ENCODE measurements at regions not wholly inside any gene's neighbourhood (a gene's known extent, or its start where the extent isn't known, plus 50 kb on each side); places are given as distances from the start of the nearest gene placed in this dataset.
A peak's percentile ranks its signal among the peaks of the same experiment; 100 is the strongest.

DNA sequence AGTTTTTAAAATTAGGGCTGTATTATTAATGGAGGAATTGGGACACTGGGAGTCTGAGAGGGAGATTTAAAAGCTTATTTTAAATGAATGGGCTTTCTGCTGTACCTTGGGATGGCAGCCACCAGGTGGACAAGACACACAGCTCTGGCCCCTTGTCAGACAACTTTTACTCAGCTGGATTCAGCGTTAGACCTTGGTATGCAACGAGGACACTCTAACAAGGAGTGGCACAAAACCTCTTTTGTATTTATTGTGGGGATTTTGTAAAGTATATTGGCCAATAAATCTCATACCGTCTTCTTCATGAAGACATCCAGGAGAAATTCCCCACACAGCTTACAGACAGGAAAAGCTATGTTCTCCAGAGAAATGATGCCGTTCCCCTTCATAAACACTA is 105.7 kb downstream of the LCA5 start:
- TF ChIP-seq, protein P1, sequence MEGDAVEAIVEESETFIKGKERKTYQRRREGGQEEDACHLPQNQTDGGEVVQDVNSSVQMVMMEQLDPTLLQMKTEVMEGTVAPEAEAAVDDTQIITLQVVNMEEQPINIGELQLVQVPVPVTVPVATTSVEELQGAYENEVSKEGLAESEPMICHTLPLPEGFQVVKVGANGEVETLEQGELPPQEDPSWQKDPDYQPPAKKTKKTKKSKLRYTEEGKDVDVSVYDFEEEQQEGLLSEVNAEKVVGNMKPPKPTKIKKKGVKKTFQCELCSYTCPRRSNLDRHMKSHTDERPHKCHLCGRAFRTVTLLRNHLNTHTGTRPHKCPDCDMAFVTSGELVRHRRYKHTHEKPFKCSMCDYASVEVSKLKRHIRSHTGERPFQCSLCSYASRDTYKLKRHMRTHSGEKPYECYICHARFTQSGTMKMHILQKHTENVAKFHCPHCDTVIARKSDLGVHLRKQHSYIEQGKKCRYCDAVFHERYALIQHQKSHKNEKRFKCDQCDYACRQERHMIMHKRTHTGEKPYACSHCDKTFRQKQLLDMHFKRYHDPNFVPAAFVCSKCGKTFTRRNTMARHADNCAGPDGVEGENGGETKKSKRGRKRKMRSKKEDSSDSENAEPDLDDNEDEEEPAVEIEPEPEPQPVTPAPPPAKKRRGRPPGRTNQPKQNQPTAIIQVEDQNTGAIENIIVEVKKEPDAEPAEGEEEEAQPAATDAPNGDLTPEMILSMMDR (IDR thresholded peaks at IDR 0.05), result peak in 2 of 7 experiments; percentile 13 to 16
- TF ChIP-seq POLR2A (IDR thresholded peaks at IDR 0.05), result no peak
- Histone ChIP-seq H3K4me3 (no peak overlapping the region), H3K9me3 (no peaks in the 10 kb centered on the region), H3K36me3 (replicated peaks in 1 of 2; ENCODE audit: insufficient read depth in 1 of 2, low read depth in 2 of 2) (no peaks in the 10 kb centered on the region), H3K27ac (no peak overlapping the region), H3K27me3 (no peaks in the 10 kb centered on the region), H3K4me1 (no peaks in the 10 kb centered on the region)
- no peak for DNase-seq
- 41 to 46% methylated on average over 4 of the region's 4 CpGs for WGBS, 2 donors
- ATAC-seq, result no peak
- intact Hi-C loops (cut with DNase I), result no loop called here

- Histone ChIP-seq H3K36me3 (replicated peaks in 1 of 2; ENCODE audit: insufficient read depth in 1 of 2, low read depth in 2 of 2) (no peaks in the 10 kb centered on the region), H3K4me1 (no peaks in the 10 kb centered on the region), H3K27ac (no peak overlapping the region), H3K9me3 (no peaks in the 10 kb centered on the region), H3K4me3 (no peak overlapping the region), H3K27me3 (no peaks in the 10 kb centered on the region)
- DNase-seq, result no peak
- ATAC-seq, result no peak
- TF ChIP-seq, protein P1 (IDR thresholded peaks at IDR 0.05), result no peak
- no peak for TF ChIP-seq POLR2A (IDR thresholded peaks at IDR 0.05)
- 87 to 88% methylated on average over 13 of the region's 13 CpGs for WGBS, 2 donors
- intact Hi-C loops (cut with DNase I), result no loop called here
These were observed 106.2 kb downstream of the LCA5 start for GRCh38 chr6:79430913-79431536.

- H3K27me3 ChIP-seq, result no peaks in the 10 kb centered on the region
- TF ChIP-seq, protein P1 (IDR thresholded peaks at IDR 0.05), result no peak
- no peak for TF ChIP-seq POLR2A (IDR thresholded peaks at IDR 0.05)
- no peaks in the 10 kb centered on the region for H3K36me3 ChIP-seq (replicated peaks in 1 of 2; ENCODE audit: insufficient read depth in 1 of 2, low read depth in 2 of 2)
- H3K4me3 ChIP-seq, result no peak overlapping the region
- no peak for ATAC-seq
- intact Hi-C loops (cut with DNase I), result no loop called here
- no peaks in the 10 kb centered on the region for H3K4me1 ChIP-seq
- H3K27ac ChIP-seq, result no peak overlapping the region
- DNase-seq, result no peak
- 55 to 84% methylated on average over 2 of the region's 2 CpGs for WGBS, 2 donors
- H3K9me3 ChIP-seq, result no peaks in the 10 kb centered on the region
These were observed 109.5 kb downstream of the LCA5 start for GRCh38 chr6:79427721-79428120.

GRCh38 chr6:79426625-79427278 is 110.5 kb downstream of the LCA5 start:
- H3K4me3 ChIP-seq, result no peak overlapping the region
- no peak overlapping the region for H3K27ac ChIP-seq
- peaks cover 6% of the 10 kb centered on the region for H3K4me1 ChIP-seq
- no peaks in the 10 kb centered on the region for H3K9me3 ChIP-seq
- H3K27me3 ChIP-seq, result no peaks in the 10 kb centered on the region
- no peak for DNase-seq
- 86 to 88% methylated on average over 5 of the region's 5 CpGs for WGBS, 2 donors
- intact Hi-C loops (cut with DNase I), result no loop called here
- no peaks in the 10 kb centered on the region for H3K36me3 ChIP-seq (replicated peaks in 1 of 2; ENCODE audit: insufficient read depth in 1 of 2, low read depth in 2 of 2)
- no peak for ATAC-seq
- TF ChIP-seq, protein P1 (IDR thresholded peaks at IDR 0.05), result no peak
- TF ChIP-seq POLR2A (IDR thresholded peaks at IDR 0.05), result no peak
